ENCODE measurements at regions not wholly inside any gene's neighbourhood (a gene's known extent, or its start where the extent isn't known, plus 50 kb on each side); places are given as distances from the start of the nearest gene placed in this dataset.
"Not testable (repeated sequence)": the region's sequence is repeated elsewhere in the genome, so short reads cannot be mapped to it uniquely, and the experiment has no call there.

GRCh38 chr4:159705334-159705733, 602.5 kb downstream of the RAPGEF2 start:
- no peak for DNase-seq (ENCODE audit: low read depth, low spot score)
- intact Hi-C loops (cut with micrococcal nuclease; ENCODE audit: unreplicated experiment) (no loop called here), in situ Hi-C loops (cut with HindIII; ENCODE audit: low pct_unique_long_range_greater_than_20kb, low sequenced_read_pairs) (no loop called here)
- no peak overlapping the region for H3K27ac ChIP-seq (ENCODE audit: low read length)
- H3K27me3 ChIP-seq (ENCODE audit: control insufficient read depth, insufficient read depth, low read length) = no peaks in the 10 kb centered on the region
- no peaks in the 10 kb centered on the region for H3K9me3 ChIP-seq (ENCODE audit: control insufficient read depth, insufficient read depth, low read depth, low read length)
- ChIA-PET CTCF (no interaction called here), POLR2A (no interaction called here)
- no peak overlapping the region for H3K4me3 ChIP-seq (ENCODE audit: low read depth in 2 of 2, low read length in 2 of 2)
- no TSS peak for BruUV-seq (replicated peaks)
- no peak for ATAC-seq
- TF ChIP-seq REST (IDR thresholded peaks at IDR 0.05; ENCODE audit: insufficient read depth in 1 of 2, low read depth in 2 of 2, low read length in 1 of 2) (no peak), SIN3A (IDR thresholded peaks at IDR 0.05; ENCODE audit: borderline replicate concordance, insufficient read depth, low read depth, low read length) (no peak), TCF7L2 (IDR thresholded peaks at IDR 0.05; ENCODE audit: low read depth, low read length) (no peak), POLR2AphosphoS5 (IDR thresholded peaks at IDR 0.05; ENCODE audit: low read depth, low read length) (no peak)
- TF ChIP-seq, protein P1, sequence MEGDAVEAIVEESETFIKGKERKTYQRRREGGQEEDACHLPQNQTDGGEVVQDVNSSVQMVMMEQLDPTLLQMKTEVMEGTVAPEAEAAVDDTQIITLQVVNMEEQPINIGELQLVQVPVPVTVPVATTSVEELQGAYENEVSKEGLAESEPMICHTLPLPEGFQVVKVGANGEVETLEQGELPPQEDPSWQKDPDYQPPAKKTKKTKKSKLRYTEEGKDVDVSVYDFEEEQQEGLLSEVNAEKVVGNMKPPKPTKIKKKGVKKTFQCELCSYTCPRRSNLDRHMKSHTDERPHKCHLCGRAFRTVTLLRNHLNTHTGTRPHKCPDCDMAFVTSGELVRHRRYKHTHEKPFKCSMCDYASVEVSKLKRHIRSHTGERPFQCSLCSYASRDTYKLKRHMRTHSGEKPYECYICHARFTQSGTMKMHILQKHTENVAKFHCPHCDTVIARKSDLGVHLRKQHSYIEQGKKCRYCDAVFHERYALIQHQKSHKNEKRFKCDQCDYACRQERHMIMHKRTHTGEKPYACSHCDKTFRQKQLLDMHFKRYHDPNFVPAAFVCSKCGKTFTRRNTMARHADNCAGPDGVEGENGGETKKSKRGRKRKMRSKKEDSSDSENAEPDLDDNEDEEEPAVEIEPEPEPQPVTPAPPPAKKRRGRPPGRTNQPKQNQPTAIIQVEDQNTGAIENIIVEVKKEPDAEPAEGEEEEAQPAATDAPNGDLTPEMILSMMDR (IDR thresholded peaks at IDR 0.05) = no peak
- no peaks in the 10 kb centered on the region for H3K4me1 ChIP-seq (ENCODE audit: control insufficient read depth, insufficient read depth, low read length)
- no peaks in the 10 kb centered on the region for H3K36me3 ChIP-seq (ENCODE audit: control insufficient read depth, insufficient read depth, low read length)

DNA sequence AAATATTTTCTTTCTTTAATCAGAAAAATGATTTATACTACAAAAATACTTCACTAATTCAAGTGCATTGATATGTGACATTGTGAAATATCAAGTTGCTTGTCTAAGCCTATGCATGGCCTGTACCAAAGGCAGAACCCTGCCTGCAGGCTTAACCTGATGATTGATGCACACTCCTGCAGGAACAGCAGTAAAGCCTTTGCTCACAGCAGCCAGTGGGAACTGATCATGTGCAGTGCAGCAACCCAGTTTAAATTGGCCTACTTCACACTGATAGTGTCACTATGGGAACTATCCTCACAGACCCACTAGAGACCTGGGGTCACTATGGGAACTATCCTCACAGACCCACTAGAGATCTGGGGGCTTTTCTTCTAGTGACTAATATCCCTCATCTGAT, 603.8 kb downstream of the RAPGEF2 start:
- ChIA-PET POLR2A (no interaction called here), CTCF (no interaction called here)
- no peaks in the 10 kb centered on the region for H3K27me3 ChIP-seq (ENCODE audit: control insufficient read depth, insufficient read depth, low read length)
- H3K27ac ChIP-seq (ENCODE audit: low read length) = no peak overlapping the region
- TF ChIP-seq SIN3A (IDR thresholded peaks at IDR 0.05; ENCODE audit: borderline replicate concordance, insufficient read depth, low read depth, low read length) (no peak), TCF7L2 (IDR thresholded peaks at IDR 0.05; ENCODE audit: low read depth, low read length) (no peak), REST (IDR thresholded peaks at IDR 0.05; ENCODE audit: insufficient read depth in 1 of 2, low read depth in 2 of 2, low read length in 1 of 2) (no peak), POLR2AphosphoS5 (IDR thresholded peaks at IDR 0.05; ENCODE audit: low read depth, low read length) (no peak)
- TF ChIP-seq, protein P1 (IDR thresholded peaks at IDR 0.05) = no peak
- ATAC-seq = no peak
- H3K36me3 ChIP-seq (ENCODE audit: control insufficient read depth, insufficient read depth, low read length) = no peaks in the 10 kb centered on the region
- no peaks in the 10 kb centered on the region for H3K9me3 ChIP-seq (ENCODE audit: control insufficient read depth, insufficient read depth, low read depth, low read length)
- no TSS peak for BruUV-seq (replicated peaks)
- no peaks in the 10 kb centered on the region for H3K4me1 ChIP-seq (ENCODE audit: control insufficient read depth, insufficient read depth, low read length)
- in situ Hi-C loops (cut with HindIII; ENCODE audit: low pct_unique_long_range_greater_than_20kb, low sequenced_read_pairs) = no loop called here
- no peak for DNase-seq (ENCODE audit: low read depth, low spot score)
- no peak overlapping the region for H3K4me3 ChIP-seq (ENCODE audit: low read depth in 2 of 2, low read length in 2 of 2)
- intact Hi-C loops (cut with micrococcal nuclease; ENCODE audit: unreplicated experiment) = no loop called here

- DNase-seq (ENCODE audit: low read depth, low spot score); H3K36me3 ChIP-seq (ENCODE audit: control insufficient read depth, insufficient read depth, low read length); H3K4me1 ChIP-seq (ENCODE audit: control insufficient read depth, insufficient read depth, low read length); in situ Hi-C loops (cut with HindIII; ENCODE audit: low pct_unique_long_range_greater_than_20kb, low sequenced_read_pairs); H3K27me3 ChIP-seq (ENCODE audit: control insufficient read depth, insufficient read depth, low read length); H3K4me3 ChIP-seq (ENCODE audit: low read depth in 2 of 2, low read length in 2 of 2); intact Hi-C loops (cut with micrococcal nuclease; ENCODE audit: unreplicated experiment); POLR2A ChIA-PET; BruUV-seq (replicated peaks); CTCF ChIA-PET; H3K27ac ChIP-seq (ENCODE audit: low read length); H3K9me3 ChIP-seq (ENCODE audit: control insufficient read depth, insufficient read depth, low read depth, low read length); ATAC-seq: not testable (repeated sequence)
These were observed 612.3 kb downstream of the RAPGEF2 start for GRCh38 chr4:159715180-159715579.

All from Panc1 (cell line).